ENCODE measurements at regions not wholly inside any gene's neighbourhood (a gene's known extent, or its start where the extent isn't known, plus 50 kb on each side); places are given as distances from the start of the nearest gene placed in this dataset.

- H3K4me1 ChIP-seq = peaks cover 15% of the 10 kb centered on the region
- Mint-ChIP-seq H3K4me3 (ENCODE audit: unreplicated experiment) (no peak overlapping the region), H3K9me3 (ENCODE audit: unreplicated experiment) (no peaks in the 10 kb centered on the region), H3K36me3 (ENCODE audit: insufficient read depth, unreplicated experiment) (no peaks in the 10 kb centered on the region), H3K27ac (ENCODE audit: unreplicated experiment) (no peak overlapping the region), H3K4me1 (ENCODE audit: low read depth, unreplicated experiment) (peaks cover under 1% of the 10 kb centered on the region), H3K27me3 (ENCODE audit: insufficient read depth, unreplicated experiment) (no peaks in the 10 kb centered on the region)
- CTCF ChIA-PET = no interaction called here
- no peak for TF ChIP-seq CTCF (IDR thresholded peaks at IDR 0.05; ENCODE audit: insufficient read depth in 1 of 2, low read depth in 1 of 2, low read length in 1 of 2, severe bottlenecking in 1 of 2, unreplicated experiment in 1 of 2)
- H3K4me3 ChIP-seq (ENCODE audit: low read depth, low read length) = no peak overlapping the region
- intact Hi-C loops (cut with micrococcal nuclease; ENCODE audit: unreplicated experiment) = loop anchor here (1.0 kb wide), 1 partner anchor 85 kb away; no protein-coding TSS in a partner anchor
- H3K27me3 ChIP-seq (replicated peaks; ENCODE audit: control insufficient read depth, insufficient read depth, low read length) = no peaks in the 10 kb centered on the region
- H3K36me3 ChIP-seq (ENCODE audit: control insufficient read depth, insufficient read depth, low read length) = no peaks in the 10 kb centered on the region
- no TSS peak for BruUV-seq (replicated peaks)
- DNase-seq = no peak
- POLR2A ChIA-PET = no interaction called here
- no peaks in the 10 kb centered on the region for H3K9me3 ChIP-seq
These were observed 261.9 kb upstream of the NREP start for GRCh38 chr5:112018846-112019245.

GRCh38 chr5:112016980-112017379 is 260.0 kb upstream of the NREP start:
- intact Hi-C loops (cut with micrococcal nuclease; ENCODE audit: unreplicated experiment) = no loop called here
- Histone ChIP-seq H3K4me1 (peaks cover 16% of the 10 kb centered on the region), H3K4me3 (ENCODE audit: low read depth, low read length) (no peak overlapping the region), H3K36me3 (ENCODE audit: control insufficient read depth, insufficient read depth, low read length) (no peaks in the 10 kb centered on the region), H3K9me3 (no peaks in the 10 kb centered on the region), H3K27me3 (replicated peaks; ENCODE audit: control insufficient read depth, insufficient read depth, low read length) (no peaks in the 10 kb centered on the region)
- Mint-ChIP-seq H3K9me3 (ENCODE audit: unreplicated experiment) (no peaks in the 10 kb centered on the region), H3K4me1 (ENCODE audit: low read depth, unreplicated experiment) (peaks cover 6% of the 10 kb centered on the region), H3K27ac (ENCODE audit: unreplicated experiment) (no peak overlapping the region), H3K36me3 (ENCODE audit: insufficient read depth, unreplicated experiment) (no peaks in the 10 kb centered on the region), H3K27me3 (ENCODE audit: insufficient read depth, unreplicated experiment) (no peaks in the 10 kb centered on the region), H3K4me3 (ENCODE audit: unreplicated experiment) (no peak overlapping the region)
- no peak for TF ChIP-seq CTCF (IDR thresholded peaks at IDR 0.05; ENCODE audit: insufficient read depth in 1 of 2, low read depth in 1 of 2, low read length in 1 of 2, severe bottlenecking in 1 of 2, unreplicated experiment in 1 of 2)
- DNase-seq = no peak
- BruUV-seq (replicated peaks) = no TSS peak
- CTCF ChIA-PET = no interaction called here
- POLR2A ChIA-PET = no interaction called here

- Histone ChIP-seq H3K4me3 (ENCODE audit: low read depth, low read length) (no peak overlapping the region), H3K27me3 (replicated peaks; ENCODE audit: control insufficient read depth, insufficient read depth, low read length) (no peaks in the 10 kb centered on the region), H3K36me3 (ENCODE audit: control insufficient read depth, insufficient read depth, low read length) (no peaks in the 10 kb centered on the region), H3K9me3 (no peaks in the 10 kb centered on the region), H3K4me1 (peaks cover 16% of the 10 kb centered on the region)
- DNase-seq = no peak
- Mint-ChIP-seq H3K36me3 (ENCODE audit: insufficient read depth, unreplicated experiment) (no peaks in the 10 kb centered on the region), H3K27me3 (ENCODE audit: insufficient read depth, unreplicated experiment) (no peaks in the 10 kb centered on the region), H3K9me3 (ENCODE audit: unreplicated experiment) (no peaks in the 10 kb centered on the region), H3K27ac (ENCODE audit: unreplicated experiment) (no peak overlapping the region), H3K4me3 (ENCODE audit: unreplicated experiment) (no peak overlapping the region), H3K4me1 (ENCODE audit: low read depth, unreplicated experiment) (peaks cover 6% of the 10 kb centered on the region)
- intact Hi-C loops (cut with micrococcal nuclease; ENCODE audit: unreplicated experiment) = no loop called here
- no TSS peak for BruUV-seq (replicated peaks)
- no peak for TF ChIP-seq CTCF (IDR thresholded peaks at IDR 0.05; ENCODE audit: insufficient read depth in 1 of 2, low read depth in 1 of 2, low read length in 1 of 2, severe bottlenecking in 1 of 2, unreplicated experiment in 1 of 2)
- ChIA-PET POLR2A (no interaction called here), CTCF (no interaction called here)
These were observed 257.9 kb upstream of the NREP start for GRCh38 chr5:112014783-112015395.

Data from Caco-2 (cell line).